HepG2 (cell line): ENCODE measurements at regions not wholly inside any gene's neighbourhood (a gene's known extent, or its start where the extent isn't known, plus 50 kb on each side); places are given as distances from the start of the nearest gene placed in this dataset.

ENCODE experiments used
- CENPBD1 ChIP-seq: sonication (generic); formaldehyde crosslinking; IDR thresholded peaks from 2 replicates; pipeline ENCODE4 v1.8.0; 2022; ENCODE audit warnings: missing genetic modification reagents, low read depth, mild to moderate bottlenecking, borderline replicate concordance
- CREB1 ChIP-seq, 2 experiments: fragments of 450-650 bp in 1 of 2; IDR thresholded peaks; 2 replicates each; pipeline ENCODE4 v1.6.1; 2016 to 2017; ENCODE audit warnings: control low read depth in 1 of 2, mild to moderate bottlenecking in 1 of 2, missing compliant biosample characterization in 1 of 2, missing genetic modification characterization in 1 of 2
- CREBL2 ChIP-seq: sonication (generic); formaldehyde crosslinking; IDR thresholded peaks from 2 replicates; pipeline ENCODE4 v1.8.1; 2023; ENCODE audit warnings: missing genetic modification reagents, mild to moderate bottlenecking, borderline replicate concordance
- CTCF ChIP-seq: sonication (generic); formaldehyde crosslinking; IDR thresholded peaks from 2 replicates; pipeline ENCODE4 v1.5.0; 2020; ENCODE audit warnings: mild to moderate bottlenecking, missing genetic modification reagents, moderate library complexity
- GABPA ChIP-seq, 2 experiments: IDR thresholded peaks; 2 replicates each; pipeline ENCODE4 v1.6.1; 2011 to 2016; ENCODE audit warnings: low read depth in 2 of 2, low read length in 1 of 2, missing biosample characterization in 1 of 2, missing genetic modification characterization in 1 of 2
- MXI1 ChIP-seq: IDR thresholded peaks from 3 replicates; pipeline ENCODE4 v1.6.1; 2012; ENCODE audit warnings: low read depth, low read length, inconsistent platforms, borderline replicate concordance
- NR3C1 ChIP-seq: sonication (generic); formaldehyde crosslinking; IDR thresholded peaks from 2 replicates; pipeline ENCODE4 v1.4.0; 2020; ENCODE audit warnings: missing genetic modification reagents
- POLR2A ChIP-seq, 2 experiments: IDR thresholded peaks; 2 replicates each; pipeline ENCODE4 v1.6.1; 2011; ENCODE audit warnings: low read depth in 2 of 2, low read length in 2 of 2, mild to moderate bottlenecking in 1 of 2, moderate library complexity in 1 of 2; ENCODE audit not compliant: insufficient read depth in 1 of 2
- SRSF4 ChIP-seq: fragments of 200-400 bp; formaldehyde crosslinking; IDR thresholded peaks from one replicate; pipeline ENCODE4 v1.6.1; 2018; ENCODE audit warnings: mild to moderate bottlenecking, low read depth, low read length, moderate library complexity; ENCODE audit not compliant: poor library complexity, severe bottlenecking
- ZBTB34 ChIP-seq: sonication (generic); formaldehyde crosslinking; IDR thresholded peaks from 2 replicates; pipeline ENCODE4 v1.8.0; 2022; ENCODE audit warnings: mild to moderate bottlenecking, missing genetic modification reagents
- ZNF431 ChIP-seq: sonication (generic); formaldehyde crosslinking; IDR thresholded peaks from 2 replicates; pipeline ENCODE4 v1.9.0; 2022; ENCODE audit warnings: missing genetic modification reagents, low read depth, mild to moderate bottlenecking, borderline replicate concordance
- ZNF549 ChIP-seq: sonication (generic); formaldehyde crosslinking; IDR thresholded peaks from 2 replicates; pipeline ENCODE4 v1.5.0; 2020; ENCODE audit warnings: missing genetic modification reagents

GRCh38 chr12:91766454-91766853 lies 379.2 kb downstream of the BTG1 start:
- TF ChIP-seq CREBL2 (CRISPR knock-in tag) (no peak), CREB1 (IDR thresholded peaks at IDR 0.05) (no peak), CREB1 (CRISPR knock-in tag; IDR thresholded peaks at IDR 0.05) (no peak), CTCF (no peak), NR3C1 (CRISPR knock-in tag) (no peak), MXI1 (no peak), SRSF4 (no peak), GABPA (IDR thresholded peaks at IDR 0.05; ENCODE audit: low read depth, low read length) (no peak), GABPA (CRISPR knock-in tag; IDR thresholded peaks at IDR 0.05; ENCODE audit: low read depth) (no peak), CENPBD1 (CRISPR knock-in tag) (no peak), POLR2A (IDR thresholded peaks at IDR 0.05; ENCODE audit: insufficient read depth in 1 of 2, low read depth in 2 of 2, low read length in 2 of 2) (no peak), ZBTB34 (CRISPR knock-in tag) (no peak), ZNF431 (CRISPR knock-in tag) (no peak), ZNF549 (CRISPR knock-in tag) (no peak)
